ENCODE measurements at regions not wholly inside any gene's neighbourhood (a gene's known extent, or its start where the extent isn't known, plus 50 kb on each side); places are given as distances from the start of the nearest gene placed in this dataset.

- Histone ChIP-seq H3K18ac (ENCODE audit: extremely low read depth, low read length) (no peak overlapping the region), H2AK5ac (ENCODE audit: low read depth, low read length) (no peak overlapping the region), H3K36me3 (ENCODE audit: control insufficient read depth in 2 of 4, insufficient read depth in 4 of 4, low read length in 3 of 4) (no peaks in the 10 kb centered on the region), H3K9me3 (ENCODE audit: insufficient read depth in 2 of 2, low read depth in 1 of 2, low read length in 1 of 2) (peaks cover 0 to 5% of the 10 kb centered on the region in 2 experiments; a peak in 2 of 4 replicates), H3K4me3 (ENCODE audit: extremely low read depth in 1 of 4, insufficient read depth in 2 of 4, low read depth in 3 of 4, low read length in 4 of 4) (no peak overlapping the region), H3K4ac (replicated peaks; ENCODE audit: insufficient read length, low read depth, low read length) (no peak overlapping the region), H2BK20ac (ENCODE audit: low read length) (no peak overlapping the region), H4K8ac (ENCODE audit: extremely low read depth, insufficient read depth, low read length) (no peak overlapping the region), H3K27ac (ENCODE audit: low read depth, low read length) (no peak overlapping the region), H3K9ac (replicated peaks in 1 of 4; ENCODE audit: extremely low read depth in 1 of 4, low read depth in 3 of 4, low read length in 3 of 4) (no peak overlapping the region), H3K56ac (replicated peaks; ENCODE audit: insufficient read length, low read depth, low read length) (no peak overlapping the region), H2BK120ac (replicated peaks; ENCODE audit: low read depth, low read length) (no peak overlapping the region), H4K5ac (ENCODE audit: insufficient read length, low read depth, low read length) (no peak overlapping the region), H3K4me2 (ENCODE audit: insufficient read depth in 1 of 2, low read depth in 2 of 2, low read length in 2 of 2) (no peak overlapping the region), H3K79me1 (ENCODE audit: low read depth, low read length) (no peaks in the 10 kb centered on the region), H4K91ac (replicated peaks; ENCODE audit: insufficient read length, low read length) (no peak overlapping the region), H2AFZ (ENCODE audit: low read length) (no peak overlapping the region), H2BK5ac (ENCODE audit: low read depth, low read length) (no peak overlapping the region), H3K23ac (ENCODE audit: insufficient read length) (no peak overlapping the region), H3K14ac (ENCODE audit: insufficient read length) (no peak overlapping the region), H4K20me1 (replicated peaks in 1 of 2; ENCODE audit: control insufficient read depth in 1 of 2, insufficient read depth in 2 of 2, low read length in 2 of 2) (no peaks in the 10 kb centered on the region), H3K4me1 (replicated peaks in 1 of 4; ENCODE audit: control insufficient read depth in 3 of 4, insufficient read depth in 4 of 4, low read length in 3 of 4) (no peaks in the 10 kb centered on the region), H2BK15ac (ENCODE audit: low read length) (no peak overlapping the region), H3K27me3 (replicated peaks in 1 of 4; ENCODE audit: control insufficient read depth in 3 of 4, extremely low read depth in 1 of 4, insufficient read depth in 3 of 4, low read length in 3 of 4) (no peaks in the 10 kb centered on the region), H3K79me2 (ENCODE audit: control insufficient read depth in 1 of 2, insufficient read depth in 2 of 2, low read length in 2 of 2) (no peaks in the 10 kb centered on the region), H2BK12ac (ENCODE audit: low read depth, low read length) (no peak overlapping the region), H3K23me2 (ENCODE audit: low read depth, low read length) (no peaks in the 10 kb centered on the region)
- ChIA-PET CTCF (ENCODE audit: partially characterized antibody) (no interaction called here), POLR2A (ENCODE audit: partially characterized antibody) (no interaction called here)
- no peak for TF ChIP-seq CBX8 (IDR thresholded peaks at IDR 0.05; ENCODE audit: borderline replicate concordance, low read depth, low read length)
- no peak for TF ChIP-seq RXRA (IDR thresholded peaks at IDR 0.05; ENCODE audit: insufficient read depth, low read depth, low read length)
- TF ChIP-seq SP2 (IDR thresholded peaks at IDR 0.05; ENCODE audit: low read length): no peak
- no peak for TF ChIP-seq CBX5 (IDR thresholded peaks at IDR 0.05; ENCODE audit: low read depth, low read length)
- no peak for TF ChIP-seq TBP (IDR thresholded peaks at IDR 0.05; ENCODE audit: low read depth, low read length)
- TF ChIP-seq KDM1A (IDR thresholded peaks at IDR 0.05; ENCODE audit: borderline replicate concordance, low read length): no peak
- no peak for TF ChIP-seq KDM5A (IDR thresholded peaks at IDR 0.05; ENCODE audit: low read length)
- TF ChIP-seq TEAD4 (IDR thresholded peaks at IDR 0.05; ENCODE audit: low read depth, low read length): no peak
- no peak for TF ChIP-seq CREB1 (IDR thresholded peaks at IDR 0.05)
- TF ChIP-seq, protein P1, sequence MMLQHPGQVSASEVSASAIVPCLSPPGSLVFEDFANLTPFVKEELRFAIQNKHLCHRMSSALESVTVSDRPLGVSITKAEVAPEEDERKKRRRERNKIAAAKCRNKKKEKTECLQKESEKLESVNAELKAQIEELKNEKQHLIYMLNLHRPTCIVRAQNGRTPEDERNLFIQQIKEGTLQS (IDR thresholded peaks at IDR 0.05; ENCODE audit: insufficient read depth, low read depth, low read length): no peak
- no peak for TF ChIP-seq POLR2AphosphoS5 (IDR thresholded peaks at IDR 0.05; ENCODE audit: low read depth, low read length)
- no peak for TF ChIP-seq BCL11A (IDR thresholded peaks at IDR 0.05; ENCODE audit: low read depth in 2 of 2, low read length in 2 of 2)
- no peak for TF ChIP-seq TCF12 (IDR thresholded peaks at IDR 0.05; ENCODE audit: low read depth, low read length)
- TF ChIP-seq GABPA (IDR thresholded peaks at IDR 0.05; ENCODE audit: borderline replicate concordance, insufficient read depth, low read length): no peak
- no peak for TF ChIP-seq HDAC2 (IDR thresholded peaks at IDR 0.05; ENCODE audit: borderline replicate concordance in 1 of 2, low read depth in 2 of 2, low read length in 2 of 2)
- WGBS, 2 experiments (ENCODE audit: extremely low coverage in 1 of 2, insufficient coverage in 1 of 2, insufficient read length in 1 of 2, insufficient replicate concordance in 2 of 2, low coverage in 1 of 2, low lambda C conversion rate in 2 of 2, missing lambda C conversion rate in 1 of 2): 88% methylated on average over 6 of the region's 6 CpGs; no CpG with 5 or more reads in 1 of the 2 experiments
- no peak for DNase-seq (ENCODE audit: low read depth in 1 of 2, low spot score in 2 of 2)
- FAIRE-seq: no peak
These were observed 128.3 kb downstream of the SHOX start for GRCh38 chrX:758917-759316.

Data from H1 (cell line).